HG02759 (cell line): ENCODE measurements at regions not wholly inside any gene's neighbourhood (a gene's known extent, or its start where the extent isn't known, plus 50 kb on each side); places are given as distances from the start of the nearest gene placed in this dataset.

Source experiments
- ATAC-seq: cut with Tn5 transposase; IDR thresholded peaks from one replicate; pipeline ENCODE4 v1.9.1; 2021; ENCODE audit warnings: mild to moderate bottlenecking, moderate library complexity; ENCODE audit not compliant: unreplicated experiment

DNA sequence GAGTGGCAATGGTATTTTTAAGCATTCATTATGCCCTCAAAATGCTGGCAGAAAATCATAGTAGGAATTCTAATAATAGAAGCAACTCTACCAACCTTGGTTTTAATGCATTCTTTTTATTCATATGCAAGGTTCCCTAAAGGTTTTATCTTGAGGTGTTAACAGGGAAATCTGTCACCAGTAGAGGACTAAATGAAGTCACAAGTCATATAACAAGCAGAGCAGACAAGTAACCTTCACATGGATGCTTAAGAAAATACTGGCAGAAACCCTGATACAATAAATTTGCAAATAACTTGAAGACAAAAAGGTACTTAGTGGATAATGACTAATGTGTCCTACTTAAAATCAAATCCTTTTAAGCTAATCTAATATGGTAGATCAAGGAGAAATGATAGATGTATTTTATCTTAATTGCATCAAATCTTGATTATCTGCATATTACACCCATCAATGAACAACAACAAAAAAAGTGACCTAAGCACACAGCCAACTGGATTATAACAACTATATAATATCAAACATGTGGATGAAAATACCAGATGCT, 73.3 kb downstream of the RFC3 start:
- no peak for ATAC-seq

- ATAC-seq, result no peak
Measured at GRCh38 chr13:33893559-33893958, 75.6 kb downstream of the RFC3 start.

DNA sequence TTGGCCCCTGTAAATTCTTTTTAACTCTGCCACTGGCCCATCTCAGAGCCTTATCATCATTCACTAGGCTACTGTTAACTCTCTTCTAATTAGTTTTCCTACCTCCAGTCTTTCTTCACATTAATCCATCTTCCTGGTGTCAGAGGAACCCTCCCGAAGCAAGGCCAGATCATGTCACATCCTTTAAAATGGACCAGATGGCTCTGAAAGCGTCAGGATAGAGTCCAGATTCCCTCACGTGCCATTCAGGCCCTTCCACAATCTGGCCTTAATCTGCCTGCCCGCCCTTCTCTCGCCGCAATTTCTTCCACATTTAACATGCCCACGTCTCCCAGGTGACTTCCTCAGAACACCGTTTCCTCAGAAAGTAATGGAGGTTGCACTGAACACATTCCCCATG, 86.5 kb downstream of the RFC3 start:
- ATAC-seq, result no peak

- ATAC-seq, result no peak
Measured at GRCh38 chr13:33908116-33908515, 90.2 kb downstream of the RFC3 start.

DNA sequence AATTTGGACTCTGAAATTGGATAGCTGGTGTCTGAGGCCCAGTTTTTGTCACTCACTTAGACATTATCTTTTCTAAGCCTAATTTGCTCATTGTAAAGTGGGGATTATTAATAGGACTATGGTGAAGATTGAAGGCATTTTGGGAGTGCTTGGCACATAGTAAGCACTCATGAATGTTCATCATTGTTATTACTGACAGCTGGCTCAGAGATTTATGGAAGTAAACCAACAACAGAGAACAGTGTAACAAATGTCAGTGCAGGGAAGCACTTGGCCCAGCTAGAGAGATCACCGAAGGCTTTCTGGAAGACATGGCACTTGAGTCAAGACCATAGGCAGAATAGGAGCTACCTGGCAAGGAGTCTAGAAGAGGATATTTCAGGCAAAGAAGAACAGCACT, 92.3 kb downstream of the RFC3 start:
- no peak for ATAC-seq

GRCh38 chr13:33911521-33911920, 93.6 kb downstream of the RFC3 start:
- ATAC-seq, result no peak

GRCh38 chr13:33913829-33914228, 95.9 kb downstream of the RFC3 start:
- ATAC-seq, result no peak

DNA sequence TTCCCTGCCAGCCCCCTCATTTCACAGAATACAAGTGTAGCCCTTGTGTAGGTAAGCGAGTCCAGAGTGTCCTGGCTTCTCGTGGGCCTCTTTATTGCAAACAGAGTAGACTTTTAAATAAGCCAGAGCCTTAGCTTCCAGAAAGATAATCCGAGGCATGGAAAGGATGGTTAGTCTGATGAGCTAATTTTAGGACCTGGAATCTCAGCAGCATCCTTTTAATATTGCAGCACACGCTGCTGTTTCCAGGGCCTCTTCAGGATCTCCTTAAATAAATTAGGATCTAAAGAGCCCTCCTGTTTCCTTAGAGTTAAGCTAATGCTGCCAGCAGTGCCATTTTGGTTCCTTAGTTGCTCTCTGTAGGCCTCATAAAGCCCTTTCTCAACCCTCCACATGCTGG, 99.2 kb downstream of the RFC3 start:
- no peak for ATAC-seq

GRCh38 chr13:33918199-33918932, 100.4 kb downstream of the RFC3 start:
- no peak for ATAC-seq

DNA sequence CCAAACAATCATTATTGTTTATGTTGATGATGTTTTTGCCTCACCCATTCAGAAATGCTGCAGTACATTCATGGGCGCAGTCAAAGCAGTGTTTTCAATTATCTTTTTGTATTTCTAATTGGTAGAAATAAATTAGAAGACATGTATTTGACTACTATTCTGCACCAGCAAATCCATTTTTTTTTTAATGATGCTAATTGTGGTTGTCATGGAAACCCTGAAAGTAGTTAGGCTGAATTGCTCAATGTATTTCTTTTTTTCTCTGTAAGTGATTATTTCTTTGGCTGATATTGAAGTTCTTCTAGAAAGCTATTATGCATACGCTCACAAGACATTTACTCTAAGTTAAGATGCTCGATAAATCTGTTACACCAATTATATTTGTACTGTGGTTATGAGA, 101.2 kb downstream of the RFC3 start:
- no peak for ATAC-seq

DNA sequence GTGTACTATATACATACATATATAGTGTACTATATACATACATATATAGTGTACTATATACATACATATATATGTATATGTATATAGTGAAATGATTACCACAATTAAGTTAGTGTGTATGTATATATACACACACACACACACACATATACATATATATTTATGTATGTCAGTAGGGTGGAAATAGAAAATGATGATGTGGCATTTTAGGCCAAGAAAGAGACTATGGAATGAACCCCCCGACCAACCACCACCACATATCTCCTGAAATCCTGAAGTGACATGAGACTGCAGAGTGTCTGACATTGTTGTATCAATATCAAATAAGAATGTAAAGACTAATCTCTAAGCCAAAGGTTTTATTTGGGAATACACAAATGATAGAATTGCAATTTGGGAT, 107.6 kb downstream of the RFC3 start:
- ATAC-seq, result no peak

DNA sequence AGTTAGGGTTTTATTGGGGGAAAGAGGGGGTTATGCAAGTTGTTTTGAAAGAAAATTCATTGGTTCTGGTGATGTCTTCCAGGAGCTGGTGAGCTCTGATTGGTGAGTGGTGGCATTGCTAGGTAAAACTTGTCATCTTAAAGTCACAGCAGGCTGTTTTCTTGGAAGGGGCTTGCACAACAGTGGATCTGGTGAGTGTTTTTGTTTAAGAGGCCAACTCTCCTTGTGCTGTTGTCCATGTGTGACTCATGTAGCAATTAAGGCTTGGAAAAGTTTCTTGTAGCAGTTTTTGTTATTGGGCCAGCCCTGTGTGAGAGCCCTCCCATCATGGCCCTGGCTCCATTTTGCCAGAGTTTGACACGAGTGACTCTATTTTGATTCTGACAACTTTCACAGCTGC, 109.4 kb downstream of the RFC3 start:
- no peak for ATAC-seq

- ATAC-seq, result peak; percentile 73
Measured at GRCh38 chr13:33931397-33932311, 113.7 kb downstream of the RFC3 start.

DNA sequence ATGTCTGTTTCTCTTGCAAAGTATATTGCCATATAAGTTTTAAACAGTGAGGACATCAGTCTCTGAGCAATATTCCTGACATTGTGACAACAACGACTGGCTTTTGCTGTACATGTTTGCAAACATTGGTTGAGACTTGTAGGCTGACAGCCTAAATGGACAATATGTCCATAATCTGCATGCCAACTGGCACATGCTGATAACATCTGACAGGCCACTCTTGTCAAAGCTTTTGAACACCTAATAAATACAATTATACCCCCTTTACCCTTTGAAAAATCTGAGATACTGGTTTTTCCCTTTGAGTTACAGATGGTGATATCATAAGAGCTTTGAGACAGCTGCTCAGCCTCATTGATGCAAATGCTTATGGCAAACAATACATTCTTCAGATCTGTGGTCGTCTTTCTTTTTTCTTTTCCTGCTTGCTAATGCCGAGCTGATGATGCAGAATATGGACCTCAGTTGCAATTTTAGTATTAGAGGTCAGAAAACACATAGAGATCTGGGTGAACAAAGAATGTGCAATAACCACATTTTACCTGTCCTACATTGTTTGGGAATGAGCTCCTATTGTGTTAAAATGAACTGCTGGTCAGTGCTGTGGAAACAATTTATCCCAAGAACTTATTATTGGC, 114.9 kb downstream of the RFC3 start:
- no peak for ATAC-seq

DNA sequence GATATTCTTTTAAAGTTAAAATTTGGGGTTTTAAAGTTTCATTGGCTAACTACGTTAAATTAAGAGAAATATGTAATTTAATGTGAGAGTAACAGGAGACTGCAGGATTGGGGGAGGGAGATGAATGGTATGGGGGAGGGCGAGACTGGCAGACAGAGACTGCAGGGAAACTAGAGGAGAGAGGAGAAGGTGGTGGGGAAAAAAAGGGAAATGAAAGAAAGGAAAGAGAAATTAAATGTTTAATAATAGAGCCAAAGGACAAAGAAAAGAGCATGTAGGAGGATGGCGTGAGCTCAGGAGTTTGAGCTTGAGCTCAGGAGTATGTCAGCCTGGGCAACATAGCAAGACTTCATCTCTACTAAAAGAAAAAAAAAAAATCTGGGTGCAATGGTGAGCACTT, 115.9 kb downstream of the RFC3 start:
- no peak for ATAC-seq

GRCh38 chr13:33934343-33934742, 116.4 kb downstream of the RFC3 start:
- no peak for ATAC-seq

DNA sequence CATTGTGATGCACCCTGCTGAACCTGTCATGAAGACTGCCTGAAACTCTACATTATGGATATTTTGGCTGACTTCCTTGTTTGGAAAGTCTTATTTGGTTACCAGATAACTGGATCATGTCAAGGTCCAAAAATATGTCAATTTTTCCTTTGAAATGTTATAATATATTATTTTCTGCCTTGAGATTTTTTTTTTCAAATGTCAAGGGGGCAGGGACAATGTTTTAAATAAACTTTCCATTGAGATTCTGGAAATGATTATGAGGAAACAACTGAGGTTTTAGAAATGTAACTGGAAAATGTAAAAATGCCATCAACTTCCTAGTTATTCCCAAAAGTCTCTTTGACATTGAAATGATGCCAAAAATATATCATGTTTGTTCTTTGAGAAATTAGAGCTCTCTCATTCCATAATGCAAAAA, 117.0 kb downstream of the RFC3 start:
- no peak for ATAC-seq

- no peak for ATAC-seq
Measured at GRCh38 chr13:33935969-33936368, 118.0 kb downstream of the RFC3 start.

- no peak for ATAC-seq
Measured at GRCh38 chr13:33937373-33938098, 119.6 kb downstream of the RFC3 start.

- no peak for ATAC-seq
Measured at GRCh38 chr13:33940256-33940655, 122.3 kb downstream of the RFC3 start.

- ATAC-seq, result no peak
Measured at GRCh38 chr13:33940898-33941297, 122.9 kb downstream of the RFC3 start.
